ENCODE measurements at regions not wholly inside any gene's neighbourhood (a gene's known extent, or its start where the extent isn't known, plus 50 kb on each side); places are given as distances from the start of the nearest gene placed in this dataset.
A peak's percentile ranks its signal among the peaks of the same experiment; 100 is the strongest.

DNA sequence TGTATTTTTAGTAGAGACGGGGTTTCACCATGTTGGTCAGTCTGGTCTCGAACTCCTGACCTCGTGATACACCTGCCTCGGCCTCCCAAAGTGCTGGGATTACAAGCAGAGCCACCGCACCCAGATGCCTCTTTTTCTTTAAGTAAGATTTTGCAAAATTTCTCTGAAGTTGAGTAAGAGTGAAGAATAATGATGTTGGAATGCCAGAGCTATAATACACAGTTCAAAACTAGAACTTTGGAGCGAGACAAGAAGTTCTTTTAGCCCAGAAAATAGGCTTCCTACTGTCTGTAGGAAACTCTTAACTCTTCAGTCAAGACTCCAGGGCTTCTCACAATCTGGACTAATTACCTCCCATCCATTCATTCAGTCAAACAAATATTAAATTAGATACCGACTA, 51.4 kb downstream of the MARCHF4 start:
- no peak for DNase-seq

DNA sequence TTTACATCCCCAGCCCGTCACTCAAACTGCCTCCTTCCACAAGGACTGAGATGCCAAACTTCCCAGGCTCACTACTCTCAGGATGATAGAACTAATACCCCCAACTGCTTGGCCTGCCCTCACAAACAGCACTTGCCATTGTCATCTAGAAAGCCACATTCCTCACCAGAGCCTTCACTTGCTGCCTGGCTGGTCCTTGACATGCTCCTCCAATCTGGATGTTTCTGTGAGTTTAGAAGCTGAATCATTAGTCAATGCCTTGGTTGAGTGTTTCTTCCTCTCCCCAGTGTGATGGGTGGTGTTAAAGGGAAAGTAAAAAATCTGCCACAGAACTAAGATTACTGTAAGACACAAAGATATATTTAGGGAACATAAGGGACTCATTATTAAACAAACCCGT, 52.5 kb downstream of the MARCHF4 start:
- no peak for DNase-seq

DNA sequence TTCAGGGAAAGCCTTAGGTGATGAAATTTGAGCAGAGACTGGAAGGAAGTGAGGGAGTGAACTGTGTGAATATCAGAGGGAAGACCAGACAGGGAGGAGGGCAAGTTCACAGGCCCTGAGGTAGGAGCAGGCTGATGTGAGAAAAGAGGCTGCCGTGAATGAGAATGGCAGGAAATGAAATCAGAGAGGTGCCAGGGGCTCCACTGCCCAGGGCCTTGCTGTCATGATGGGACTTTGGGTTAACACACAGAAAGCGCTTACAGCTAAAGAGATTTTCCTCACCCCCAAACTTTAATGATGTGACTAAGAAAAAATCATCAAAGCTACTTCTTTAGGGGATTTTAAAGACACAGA, 53.8 kb downstream of the MARCHF4 start:
- no peak for DNase-seq

DNA sequence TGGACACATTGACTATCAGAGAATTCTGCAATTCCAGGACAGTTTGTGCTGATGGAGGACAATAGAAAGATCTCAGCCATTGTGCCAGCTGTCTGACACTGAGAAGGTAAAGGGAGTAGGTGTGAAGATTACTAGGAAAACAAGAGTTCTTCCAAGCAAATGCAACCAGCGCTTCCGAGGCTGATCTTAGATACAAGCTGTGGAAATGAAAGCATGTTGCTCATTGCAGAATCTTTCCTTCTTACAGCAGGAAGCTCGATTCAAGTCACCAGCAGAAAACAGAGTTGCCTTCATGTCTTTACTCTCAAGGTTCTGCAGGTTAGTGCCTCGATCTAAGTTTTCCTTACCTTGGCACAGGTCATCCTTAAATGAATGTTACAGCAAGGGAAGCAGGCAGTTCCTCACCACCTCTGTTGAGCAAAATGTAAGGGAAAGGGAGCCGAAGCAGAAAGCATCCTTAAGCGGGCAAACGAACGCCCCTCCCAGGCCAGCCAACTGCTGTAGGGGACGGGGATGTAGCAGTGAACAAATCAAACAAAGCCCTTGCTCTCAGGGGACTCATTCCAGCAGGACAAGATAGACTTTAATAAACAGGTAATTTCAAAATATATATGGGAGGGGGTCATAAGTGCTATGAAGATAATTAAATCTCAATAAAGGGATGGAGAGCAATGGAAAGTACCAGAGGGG, 54.3 kb downstream of the MARCHF4 start:
- no peak for DNase-seq

DNA sequence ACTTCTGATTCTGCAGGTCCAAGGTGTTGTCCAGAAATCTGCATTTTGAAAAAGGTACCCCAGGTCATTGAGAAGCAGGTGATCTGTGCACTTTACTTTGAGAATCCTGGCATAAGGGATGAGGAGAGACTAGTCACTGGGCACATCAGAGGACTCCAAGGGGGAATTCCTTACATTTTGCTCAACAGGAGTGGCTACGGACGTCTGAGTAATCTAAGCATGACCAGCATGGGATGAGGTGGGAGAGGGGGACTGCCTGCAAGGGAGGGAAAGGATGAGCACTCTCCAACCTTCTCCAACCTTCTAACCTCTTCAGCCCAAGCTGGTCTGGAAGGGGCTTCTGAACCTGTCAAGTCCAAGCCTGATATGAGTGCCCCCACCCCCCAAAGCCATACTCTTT, 55.5 kb downstream of the MARCHF4 start:
- DNase-seq = no peak

DNA sequence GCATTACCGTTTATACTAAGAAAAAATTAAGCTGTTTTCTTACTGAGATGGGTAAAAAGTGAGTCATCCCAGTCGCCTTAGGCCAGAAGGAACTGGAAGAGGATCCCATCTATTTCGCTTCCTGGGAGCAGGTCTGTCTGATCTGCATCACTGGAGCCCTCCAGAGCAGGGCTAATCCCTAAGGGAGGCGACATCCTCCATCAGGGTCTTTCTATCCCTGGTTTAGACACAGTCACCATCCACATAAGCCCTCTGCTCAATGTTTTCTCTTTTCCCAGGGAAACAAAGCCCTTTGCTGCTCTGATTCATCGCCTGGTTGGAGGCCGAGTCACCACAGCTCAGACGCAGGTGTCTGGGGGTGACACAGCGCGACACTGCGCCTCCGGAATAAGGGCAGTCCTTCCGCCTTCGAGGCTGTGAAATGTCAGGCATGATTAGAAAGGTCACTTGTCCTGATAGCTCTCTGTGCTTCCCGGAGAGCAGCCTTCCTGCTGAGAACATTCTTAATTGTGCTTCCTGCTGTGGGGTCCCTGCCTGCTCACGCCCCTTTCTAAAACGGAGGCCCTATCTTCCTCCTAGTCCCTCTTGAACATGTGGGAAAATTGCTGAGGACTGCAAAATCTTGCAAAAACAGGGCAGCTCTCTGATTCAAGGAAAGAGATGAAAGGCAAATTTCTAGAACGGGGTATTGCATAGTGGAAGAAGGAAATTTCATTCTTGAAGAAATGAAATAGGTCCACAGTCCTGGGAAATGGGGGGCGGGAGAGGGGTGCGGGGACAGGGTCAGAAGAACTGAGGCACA, 56.3 kb downstream of the MARCHF4 start:
- DNase-seq = no peak

DNA sequence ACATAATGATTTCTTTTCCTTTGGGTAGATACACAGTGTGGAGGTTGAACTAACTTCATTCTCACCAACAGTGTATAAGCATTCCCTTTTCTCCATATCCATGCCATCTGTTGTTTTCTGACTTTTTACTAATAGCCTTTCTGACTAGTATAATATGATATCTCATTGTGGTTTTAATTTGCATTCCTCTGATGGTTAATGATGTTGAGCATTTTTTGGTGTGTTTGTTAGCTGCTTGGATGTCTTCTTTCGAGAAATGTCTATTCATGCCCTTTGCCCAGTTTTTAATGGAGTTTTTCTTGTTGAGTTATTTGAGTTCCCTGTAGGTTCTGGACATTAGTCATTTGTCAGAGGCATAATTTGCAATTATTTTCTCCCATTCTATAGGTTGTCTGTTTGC, 59.8 kb downstream of the MARCHF4 start:
- DNase-seq = peak; percentile 18

DNA sequence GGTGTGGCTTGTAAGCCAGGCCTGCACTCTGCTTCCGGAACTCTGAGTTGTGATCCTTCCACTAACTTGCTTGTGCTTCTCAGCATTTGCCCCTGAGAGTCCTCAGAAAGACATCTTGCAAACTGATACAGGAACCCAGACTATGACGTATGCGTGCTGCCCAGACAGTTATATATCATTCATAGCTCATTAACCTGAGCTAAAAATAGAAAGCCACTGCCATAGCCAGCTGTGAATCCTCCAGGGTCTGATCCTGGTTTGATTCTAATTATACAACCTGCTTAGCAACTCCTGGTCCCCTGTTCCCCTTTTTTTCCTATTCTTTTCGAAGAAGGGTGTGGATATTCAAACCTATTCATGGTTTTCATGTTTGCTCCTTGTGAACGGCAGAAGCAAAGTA, 63.7 kb downstream of the MARCHF4 start:
- peak; percentile 47 for DNase-seq

DNA sequence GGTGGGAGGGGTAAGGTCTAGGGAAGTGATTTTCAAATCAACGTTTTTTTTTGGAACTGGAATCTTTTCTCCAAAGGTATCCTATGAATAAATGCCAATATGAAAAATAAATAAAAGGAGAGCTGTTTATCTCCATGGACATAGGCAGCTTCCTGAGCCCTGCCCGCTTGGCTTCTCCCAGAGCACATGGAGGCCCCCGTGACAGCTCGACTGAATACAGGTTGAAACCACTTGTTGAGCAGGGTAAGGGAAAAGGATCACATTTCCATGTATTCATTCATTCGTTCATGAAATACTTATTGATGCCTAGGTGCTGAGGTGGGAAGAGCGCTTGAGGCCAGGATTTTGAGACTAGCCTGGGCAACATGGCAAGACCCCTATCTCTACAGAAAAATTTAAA, 64.8 kb downstream of the MARCHF4 start:
- no peak for DNase-seq

DNA sequence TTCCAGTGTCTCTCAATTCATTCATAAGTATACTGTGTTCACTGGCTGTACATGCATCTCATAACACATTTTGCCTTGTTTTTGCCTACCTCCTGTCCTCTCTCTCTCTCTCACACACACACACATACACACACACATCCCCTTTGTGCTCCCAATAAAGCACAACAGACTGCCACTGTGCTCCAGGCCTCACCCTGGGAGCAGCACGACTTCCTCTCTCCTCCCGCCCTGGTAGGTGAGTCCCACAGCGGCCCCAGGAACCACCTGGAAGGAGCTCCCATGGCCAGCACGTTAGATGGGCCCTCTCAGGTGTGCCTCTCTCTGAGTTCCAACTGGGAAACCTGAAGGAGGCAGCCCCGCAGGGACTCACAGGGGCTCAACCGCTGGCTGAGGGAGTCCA, 65.4 kb downstream of the MARCHF4 start:
- no peak for DNase-seq

DNA sequence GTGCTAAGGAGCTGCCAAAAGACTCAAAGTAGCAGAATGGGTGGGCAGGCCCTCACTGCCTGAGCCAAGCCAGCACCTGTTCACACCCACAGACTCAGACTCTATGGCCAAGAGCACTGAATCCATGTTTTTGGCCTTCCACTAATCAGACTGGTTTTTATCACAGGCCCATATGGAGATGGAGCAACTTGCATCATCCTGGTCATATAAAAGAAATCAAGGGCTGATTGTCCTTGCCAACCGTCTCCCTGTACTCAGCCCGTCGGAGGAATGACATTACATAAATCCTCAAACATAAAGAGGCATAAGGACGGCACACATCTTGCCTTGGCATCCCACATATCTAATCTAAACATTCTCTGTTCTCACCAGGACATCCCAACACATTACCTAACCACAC, 66.7 kb downstream of the MARCHF4 start:
- DNase-seq = no peak

DNA sequence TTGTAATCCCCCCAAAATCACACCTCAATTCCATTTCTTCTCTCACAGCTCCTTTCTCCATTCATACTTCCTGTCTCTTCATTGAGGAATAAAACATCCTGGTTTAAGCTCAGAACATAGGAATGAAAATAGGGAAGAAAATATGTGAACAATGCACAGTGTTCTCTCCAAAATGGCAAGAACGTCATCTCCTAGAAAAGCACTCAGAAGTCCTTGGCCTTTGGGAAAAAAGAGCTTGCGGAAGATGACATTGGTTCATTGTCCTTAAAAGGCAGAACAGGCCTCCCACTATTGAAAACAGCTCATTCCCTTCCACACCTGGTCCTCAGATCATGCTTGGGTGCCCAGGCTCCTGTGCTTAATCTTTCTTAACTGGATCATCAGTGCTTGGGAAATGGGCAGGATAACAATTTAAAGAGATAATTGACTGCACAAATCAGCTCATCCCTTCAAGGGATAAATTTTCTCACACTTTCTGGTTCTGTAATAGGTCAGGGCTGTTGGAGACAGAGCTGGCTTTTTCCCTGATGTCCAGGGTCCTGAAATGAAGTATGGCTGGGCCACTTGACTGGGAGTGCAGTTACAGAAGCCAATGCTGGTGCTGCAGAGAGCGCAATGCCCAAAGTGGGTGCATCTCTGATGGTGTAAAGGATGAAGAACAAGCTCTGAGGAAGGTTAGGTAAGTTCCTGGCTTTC, 69.2 kb downstream of the MARCHF4 start:
- DNase-seq = no peak

DNA sequence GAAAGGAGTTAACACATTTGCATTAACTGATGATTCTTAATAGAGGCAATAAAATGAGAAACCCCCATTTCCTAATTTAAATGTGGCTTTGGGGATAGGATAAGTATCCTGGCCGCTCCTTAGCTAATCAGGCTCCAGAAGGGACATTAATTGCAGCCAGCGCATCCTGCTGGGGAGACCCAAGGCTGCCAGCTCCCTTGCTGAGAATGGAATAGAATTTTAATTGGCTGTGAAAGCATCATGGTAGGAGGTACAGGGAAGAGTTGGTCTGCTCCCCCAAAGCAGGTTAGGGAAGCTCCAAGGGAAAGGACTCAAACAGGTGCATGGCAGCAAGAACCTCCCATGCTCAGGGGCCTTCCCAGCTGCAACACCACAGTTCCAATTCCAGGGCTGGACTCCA, 71.4 kb downstream of the MARCHF4 start:
- DNase-seq = no peak

DNA sequence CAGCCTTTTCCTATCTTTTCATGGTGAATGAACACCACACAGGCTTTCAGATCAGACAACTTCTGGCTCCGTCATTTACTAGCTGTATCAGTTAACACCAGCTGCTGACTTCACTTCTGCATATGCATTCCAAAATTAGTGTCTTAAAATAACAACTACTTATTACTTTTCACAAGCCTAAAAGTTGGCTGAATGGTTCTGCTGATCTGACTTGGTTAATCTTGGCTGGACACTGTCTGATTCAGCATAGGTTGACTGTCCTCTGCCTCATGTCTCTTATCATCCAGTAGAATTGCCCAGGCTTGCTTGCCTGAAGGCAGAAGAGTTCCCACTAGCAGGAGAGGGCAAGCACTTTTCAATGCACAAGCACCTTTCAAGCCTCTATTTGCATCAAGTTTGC, 72.7 kb downstream of the MARCHF4 start:
- no peak for DNase-seq

DNA sequence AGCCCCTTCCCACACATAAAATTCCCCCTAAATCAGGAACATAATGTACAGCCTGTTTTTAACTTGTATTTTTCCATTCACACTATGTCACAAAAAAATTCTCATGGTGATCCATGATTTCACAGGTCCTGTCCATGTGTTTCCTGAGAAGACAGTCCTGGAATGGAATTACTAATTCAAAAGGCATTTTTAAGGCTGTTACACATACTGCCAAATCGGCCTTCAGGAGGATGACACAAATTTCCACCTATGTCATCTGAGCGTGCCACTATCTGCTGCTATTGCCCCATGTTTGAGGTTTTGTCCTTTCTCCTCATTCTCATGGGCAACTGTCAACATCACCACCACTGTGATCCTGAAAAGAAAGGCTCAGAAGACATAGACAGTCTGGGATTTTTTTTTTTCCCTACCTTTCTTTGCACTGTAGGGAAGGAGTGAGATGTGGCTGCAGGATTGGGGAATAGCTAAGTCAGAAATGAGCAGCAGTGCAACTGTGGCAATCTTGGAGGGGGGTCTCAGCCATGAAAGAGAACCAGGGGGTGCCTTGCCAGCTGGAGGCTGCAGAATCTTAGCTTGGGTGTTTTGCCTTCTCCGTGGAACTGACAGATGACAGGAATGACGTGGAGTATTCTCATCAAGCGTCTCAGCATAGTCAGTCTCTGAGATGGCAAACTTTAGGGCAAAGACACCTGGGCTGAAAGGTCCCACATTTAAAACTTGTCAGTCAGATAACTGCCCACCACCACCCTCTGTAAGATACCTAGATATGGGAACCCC, 73.4 kb downstream of the MARCHF4 start:
- no peak for DNase-seq

DNA sequence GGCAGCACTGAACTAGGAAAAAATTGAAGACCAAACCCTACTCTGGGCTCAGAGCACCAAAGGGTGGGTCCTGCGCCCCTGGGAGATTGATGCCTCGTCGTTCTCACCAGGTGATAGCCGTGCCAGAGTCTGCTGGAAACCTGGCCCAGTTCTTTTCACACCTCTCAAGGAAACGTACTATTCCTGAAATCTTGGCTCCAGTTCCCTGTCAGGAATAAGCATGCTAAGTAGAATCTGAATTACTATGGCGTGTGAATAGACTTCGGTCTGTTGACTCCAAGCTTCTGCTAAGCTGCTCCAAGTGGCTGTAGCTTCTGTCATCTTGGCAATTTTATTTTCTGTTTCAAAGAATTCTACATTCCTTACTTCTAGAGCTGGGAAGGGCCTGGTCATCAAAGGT, 75.4 kb downstream of the MARCHF4 start:
- DNase-seq = no peak

DNA sequence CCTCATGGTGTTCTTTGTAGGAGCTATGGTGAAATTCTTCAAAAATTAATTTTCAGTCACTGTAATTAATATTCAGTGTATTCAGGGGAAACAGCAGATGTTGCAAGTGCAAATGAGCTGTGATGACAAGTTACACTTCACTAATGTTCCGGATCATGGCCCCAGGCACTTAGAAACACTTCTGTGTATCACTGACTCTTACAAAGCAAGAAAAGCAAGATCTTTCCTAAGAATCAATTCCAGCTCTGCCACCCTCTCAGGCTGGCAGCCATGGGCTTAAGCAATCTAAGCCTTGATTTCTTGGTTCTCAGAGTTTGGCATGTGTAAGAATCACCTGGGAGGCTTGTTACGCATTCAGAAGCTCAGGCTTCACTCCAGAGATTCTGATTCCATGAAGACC, 78.0 kb downstream of the MARCHF4 start:
- no peak for DNase-seq

DNA sequence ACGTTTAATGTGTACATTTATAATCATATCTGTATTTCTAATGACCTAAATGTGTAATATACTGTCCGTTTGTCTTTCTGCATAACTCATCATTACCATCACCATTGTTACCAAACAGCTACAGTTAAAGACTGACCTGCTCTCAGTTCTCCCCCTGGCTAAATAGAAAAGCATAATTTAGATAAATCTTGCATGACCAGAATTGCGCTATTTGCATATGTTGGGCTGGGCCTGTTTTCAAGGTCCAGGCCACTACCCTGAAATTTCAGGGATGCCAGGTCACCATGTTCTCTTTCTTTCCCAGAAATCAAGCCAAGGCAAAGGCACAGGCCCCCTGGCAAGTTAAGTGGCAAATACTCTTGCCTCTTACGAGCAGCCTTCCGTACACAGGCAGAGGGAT, 78.4 kb downstream of the MARCHF4 start:
- peak; percentile 8 for DNase-seq

DNA sequence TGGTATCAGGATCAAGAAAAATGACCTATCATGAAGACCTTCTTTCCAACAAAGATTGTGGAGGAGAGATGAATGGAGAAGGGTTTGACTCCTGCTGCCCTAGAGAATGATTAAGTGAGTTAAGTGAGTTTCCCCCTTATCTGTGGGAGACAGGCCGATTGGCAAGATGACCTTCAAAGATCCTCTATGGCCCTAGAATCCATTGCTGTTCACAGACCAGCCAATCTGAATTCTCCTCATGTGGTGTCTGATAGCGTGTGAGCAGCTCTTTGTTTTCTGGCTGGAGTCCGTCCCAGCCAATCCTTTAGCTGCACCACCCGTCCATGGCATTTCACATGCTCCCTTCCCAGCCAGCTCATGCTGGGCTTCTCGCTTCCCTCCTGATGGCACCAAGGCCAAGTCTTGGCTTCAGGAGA, 79.4 kb downstream of the MARCHF4 start:
- DNase-seq = no peak

DNA sequence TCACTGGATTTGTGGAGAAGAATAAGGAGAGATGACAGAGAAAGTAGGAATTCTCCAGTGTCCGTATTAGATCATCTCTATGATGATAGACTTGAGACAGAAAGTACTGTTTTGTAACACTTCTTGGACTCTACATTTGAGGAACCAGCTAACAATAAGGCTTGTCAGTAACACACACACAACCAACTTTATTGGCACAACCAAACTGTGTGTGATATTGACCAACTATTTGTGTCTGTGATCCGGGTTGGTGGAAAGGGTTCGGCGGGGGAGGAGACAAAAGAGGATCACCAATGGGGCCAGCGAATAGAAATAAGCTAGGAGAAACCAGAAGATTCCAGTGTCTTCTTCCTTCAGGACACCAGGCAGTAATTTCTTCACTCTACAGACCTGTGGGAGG, 79.8 kb downstream of the MARCHF4 start:
- no peak for DNase-seq

DNA sequence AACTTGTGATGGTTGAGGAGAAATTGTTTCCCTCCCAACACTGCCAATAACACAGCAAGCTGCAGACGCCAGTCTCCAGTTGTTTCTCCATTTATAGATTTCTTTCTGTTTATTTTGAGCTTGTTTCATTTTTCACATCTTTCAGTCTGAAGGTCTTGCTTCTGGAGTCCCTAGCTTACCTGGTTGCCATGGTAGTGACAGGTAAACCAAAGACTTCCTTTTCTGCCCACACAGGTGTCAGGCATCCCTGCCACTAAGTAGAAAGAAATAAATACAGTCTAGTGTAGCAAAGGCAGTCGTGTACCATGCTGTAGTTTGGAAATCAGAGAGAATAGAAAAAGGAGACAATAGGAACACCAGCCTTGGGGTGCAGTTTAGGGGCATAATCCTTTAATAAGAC, 82.8 kb downstream of the MARCHF4 start:
- no peak for DNase-seq

DNA sequence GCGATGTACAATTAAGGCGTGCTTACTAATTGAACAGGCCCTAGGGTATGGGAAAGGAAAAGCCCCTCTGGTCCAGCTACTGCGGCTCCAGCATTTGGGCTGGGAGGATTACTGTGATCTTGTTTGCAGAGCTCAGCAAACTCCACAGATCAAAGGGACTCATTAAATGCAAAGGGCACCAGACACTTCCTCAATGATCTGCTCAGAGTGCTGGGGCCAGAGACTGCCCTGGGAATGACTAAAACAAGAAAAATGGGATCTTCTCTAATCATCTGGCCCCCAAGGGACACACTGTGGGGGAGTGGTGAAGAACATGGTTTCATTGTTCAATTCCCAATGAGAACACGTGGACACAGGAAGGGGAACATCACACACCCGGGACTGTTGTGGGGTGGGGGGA, 85.0 kb downstream of the MARCHF4 start:
- DNase-seq = no peak

DNA sequence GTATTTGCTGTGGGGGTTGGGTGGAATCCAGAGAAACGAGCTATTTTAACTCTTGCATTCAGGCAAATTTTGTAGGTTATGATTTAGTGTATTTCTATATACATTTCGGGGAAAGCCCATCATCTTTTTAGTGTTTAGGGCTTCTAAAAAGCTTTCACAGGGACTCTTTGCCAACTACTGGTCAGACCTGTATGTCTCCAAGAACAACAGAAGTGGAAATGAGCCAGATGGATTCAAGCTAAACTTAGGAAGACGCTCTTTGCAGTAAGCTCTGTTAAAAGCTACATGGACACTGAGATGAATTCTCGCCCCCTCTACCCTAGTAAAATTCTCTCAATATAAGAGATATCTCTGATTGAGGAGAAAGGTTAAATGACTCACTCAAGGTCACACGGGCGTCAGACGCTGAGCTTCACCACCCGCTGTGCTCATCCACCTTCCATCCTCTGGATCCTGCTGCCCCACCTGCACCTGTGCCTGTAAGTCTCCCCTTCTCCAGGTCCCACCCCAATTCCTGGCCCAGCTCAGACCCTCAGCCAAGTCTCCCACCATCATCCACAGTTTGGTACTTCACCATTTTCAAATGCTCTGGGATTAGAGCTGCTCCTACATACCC, 85.6 kb downstream of the MARCHF4 start:
- DNase-seq = no peak
